Spleen (tissue), 7 donors: ENCODE measurements at regions not wholly inside any gene's neighbourhood (a gene's known extent, or its start where the extent isn't known, plus 50 kb on each side); places are given as distances from the start of the nearest gene placed in this dataset.

Experiments used
- POLR2A ChIP-seq, 3 donors: fragments of 450-650 bp; IDR thresholded peaks; one replicate each; pipeline ENCODE4 v1.5.1; 2017; ENCODE audit warnings: antibody characterized with exemption in 3 of 3, mild to moderate bottlenecking in 1 of 3
- POLR2AphosphoS5 ChIP-seq, 3 donors: sonication (generic); formaldehyde crosslinking; IDR thresholded peaks; one replicate each; pipeline ENCODE4 v1.5.1; 2017; ENCODE audit warnings: antibody characterized with exemption in 3 of 3
- TF ChIP-seq, protein P1 (sequence below), 11 experiments: fragments of 200-600 bp in 7 of 11; fragments of 450-650 bp in 4 of 11; sonication (generic) in 4 of 11; IDR thresholded peaks in 8 of 11; conservative IDR thresholded peaks in 3 of 11; 1 replicate in 7 of 11; 2 replicates in 4 of 11; pipeline versions ENCODE4 v1.4.0 to v1.8.0; 2016 to 2021; ENCODE audit warnings: antibody characterized with exemption in 11 of 11, inconsistent platforms in 4 of 11, mild to moderate bottlenecking in 1 of 11
- donor health status: DM: no; HTN: no; CAD: no; lungs with moderate emphysema.
- donor health status: DM: no; HTN: no; CAD: no.
- donor health status: DM: no; HTN: no; CAD: no.

DNA sequence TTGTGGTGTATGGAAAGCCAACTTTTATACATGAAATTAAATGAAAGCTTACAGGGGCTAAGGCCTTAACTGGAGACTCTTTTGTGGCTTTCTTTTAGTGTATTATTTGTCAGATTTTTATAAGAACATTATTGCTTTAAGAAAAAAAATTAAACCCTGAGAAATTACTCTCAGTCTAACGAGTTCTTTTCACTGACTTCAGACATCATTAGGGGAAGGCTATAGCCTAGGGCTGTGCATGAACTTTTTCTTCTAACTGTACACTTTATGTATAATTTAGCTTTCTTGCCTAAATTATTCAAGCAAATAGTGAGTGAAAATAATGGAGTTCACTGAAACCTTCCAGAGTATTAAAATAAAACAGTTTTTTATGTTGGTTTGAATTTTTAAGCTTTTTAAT lies 151.1 kb upstream of the MEIS1 start:
- TF ChIP-seq, protein P1, sequence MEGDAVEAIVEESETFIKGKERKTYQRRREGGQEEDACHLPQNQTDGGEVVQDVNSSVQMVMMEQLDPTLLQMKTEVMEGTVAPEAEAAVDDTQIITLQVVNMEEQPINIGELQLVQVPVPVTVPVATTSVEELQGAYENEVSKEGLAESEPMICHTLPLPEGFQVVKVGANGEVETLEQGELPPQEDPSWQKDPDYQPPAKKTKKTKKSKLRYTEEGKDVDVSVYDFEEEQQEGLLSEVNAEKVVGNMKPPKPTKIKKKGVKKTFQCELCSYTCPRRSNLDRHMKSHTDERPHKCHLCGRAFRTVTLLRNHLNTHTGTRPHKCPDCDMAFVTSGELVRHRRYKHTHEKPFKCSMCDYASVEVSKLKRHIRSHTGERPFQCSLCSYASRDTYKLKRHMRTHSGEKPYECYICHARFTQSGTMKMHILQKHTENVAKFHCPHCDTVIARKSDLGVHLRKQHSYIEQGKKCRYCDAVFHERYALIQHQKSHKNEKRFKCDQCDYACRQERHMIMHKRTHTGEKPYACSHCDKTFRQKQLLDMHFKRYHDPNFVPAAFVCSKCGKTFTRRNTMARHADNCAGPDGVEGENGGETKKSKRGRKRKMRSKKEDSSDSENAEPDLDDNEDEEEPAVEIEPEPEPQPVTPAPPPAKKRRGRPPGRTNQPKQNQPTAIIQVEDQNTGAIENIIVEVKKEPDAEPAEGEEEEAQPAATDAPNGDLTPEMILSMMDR (IDR thresholded peaks at IDR 0.05 in 8 of 11, conservative IDR thresholded peaks at IDR 0.05 in 3 of 11), result no peak
- TF ChIP-seq POLR2A (IDR thresholded peaks at IDR 0.05) (no peak), POLR2AphosphoS5 (IDR thresholded peaks at IDR 0.05) (no peak)
